C4-2B (cell line): ENCODE measurements at regions not wholly inside any gene's neighbourhood (a gene's known extent, or its start where the extent isn't known, plus 50 kb on each side); places are given as distances from the start of the nearest gene placed in this dataset.

Source experiments
- ZFX ChIP-seq: fragments of 450-650 bp; IDR thresholded peaks from 2 replicates; pipeline ENCODE4 v1.6.1; 2017
- TF ChIP-seq, protein P1 (sequence below): fragments of 450-650 bp; conservative IDR thresholded peaks from 2 replicates; pipeline ENCODE4 v1.5.1; 2017; ENCODE audit warnings: mild to moderate bottlenecking

DNA sequence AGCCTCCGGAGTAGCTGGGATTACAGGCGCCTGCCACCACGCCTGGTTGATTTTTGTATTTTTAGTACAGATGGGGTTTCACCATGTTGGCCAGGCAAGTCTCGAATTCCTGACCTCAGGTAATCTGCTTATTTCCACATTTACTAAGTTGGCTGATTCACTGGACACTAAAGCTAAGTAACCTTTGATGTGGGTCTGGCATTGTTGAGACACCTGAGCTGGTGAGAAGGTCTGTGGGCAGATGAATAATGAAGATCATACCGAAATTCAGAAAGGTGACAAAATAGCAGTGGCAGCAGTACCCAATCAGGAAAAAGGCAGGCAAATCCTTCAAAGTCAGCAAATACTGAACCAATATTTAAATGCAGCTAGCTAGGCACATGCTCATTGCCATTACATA lies 210.6 kb upstream of the ZNF608 start:
- TF ChIP-seq, protein P1, sequence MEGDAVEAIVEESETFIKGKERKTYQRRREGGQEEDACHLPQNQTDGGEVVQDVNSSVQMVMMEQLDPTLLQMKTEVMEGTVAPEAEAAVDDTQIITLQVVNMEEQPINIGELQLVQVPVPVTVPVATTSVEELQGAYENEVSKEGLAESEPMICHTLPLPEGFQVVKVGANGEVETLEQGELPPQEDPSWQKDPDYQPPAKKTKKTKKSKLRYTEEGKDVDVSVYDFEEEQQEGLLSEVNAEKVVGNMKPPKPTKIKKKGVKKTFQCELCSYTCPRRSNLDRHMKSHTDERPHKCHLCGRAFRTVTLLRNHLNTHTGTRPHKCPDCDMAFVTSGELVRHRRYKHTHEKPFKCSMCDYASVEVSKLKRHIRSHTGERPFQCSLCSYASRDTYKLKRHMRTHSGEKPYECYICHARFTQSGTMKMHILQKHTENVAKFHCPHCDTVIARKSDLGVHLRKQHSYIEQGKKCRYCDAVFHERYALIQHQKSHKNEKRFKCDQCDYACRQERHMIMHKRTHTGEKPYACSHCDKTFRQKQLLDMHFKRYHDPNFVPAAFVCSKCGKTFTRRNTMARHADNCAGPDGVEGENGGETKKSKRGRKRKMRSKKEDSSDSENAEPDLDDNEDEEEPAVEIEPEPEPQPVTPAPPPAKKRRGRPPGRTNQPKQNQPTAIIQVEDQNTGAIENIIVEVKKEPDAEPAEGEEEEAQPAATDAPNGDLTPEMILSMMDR = no peak
- TF ChIP-seq ZFX = no peak
